SKM-1 treated with dmso at 0.1 percent for 144 hours (cell line): ENCODE measurements at regions not wholly inside any gene's neighbourhood (a gene's known extent, or its start where the extent isn't known, plus 50 kb on each side); places are given as distances from the start of the nearest gene placed in this dataset.

Experiments
- DNase-seq: peaks from one replicate; lab custom pipeline; 2025; ENCODE audit not compliant: unreplicated experiment; lab: John Stamatoyannopoulos, UW

- no peak for DNase-seq
Measured at GRCh38 chr6:130314271-130314670, 51.5 kb upstream of the TMEM200A start.

- DNase-seq, result no peak
Measured at GRCh38 chr6:130313206-130313605, 52.6 kb upstream of the TMEM200A start.

- no peak for DNase-seq
Measured at GRCh38 chr6:130309028-130309427, 56.8 kb upstream of the TMEM200A start.

- DNase-seq, result no peak
Measured at GRCh38 chr6:130307752-130308361, 58.0 kb upstream of the TMEM200A start.

GRCh38 chr6:130306377-130306776 lies 59.4 kb upstream of the TMEM200A start:
- peak; percentile 26 for DNase-seq

GRCh38 chr6:130303431-130303830 lies 62.4 kb upstream of the TMEM200A start:
- no peak for DNase-seq

GRCh38 chr6:130298258-130298657 lies 67.6 kb upstream of the TMEM200A start:
- no peak for DNase-seq

- no peak for DNase-seq
Measured at GRCh38 chr6:130296854-130297253, 69.0 kb upstream of the TMEM200A start.

GRCh38 chr6:130293800-130294199 lies 71.0 kb upstream of the SAMD3 start:
- peak; percentile 33 for DNase-seq

GRCh38 chr6:130288065-130288464 lies 65.3 kb upstream of the SAMD3 start:
- DNase-seq, result no peak

GRCh38 chr6:130282234-130282995 lies 59.7 kb upstream of the SAMD3 start:
- no peak for DNase-seq

- no peak for DNase-seq
Measured at GRCh38 chr6:130276507-130276906, 53.8 kb upstream of the SAMD3 start.

- no peak for DNase-seq
Measured at GRCh38 chr6:130274007-130274406, 51.3 kb upstream of the SAMD3 start.
